ENCODE measurements at regions not wholly inside any gene's neighbourhood (a gene's known extent, or its start where the extent isn't known, plus 50 kb on each side); places are given as distances from the start of the nearest gene placed in this dataset.

GRCh38 chr18:64886995-64887394, 738.1 kb upstream of the LINC00305 start:
- H3F3A ChIP-seq (ENCODE audit: insufficient read depth, low read length, poor library complexity, severe bottlenecking): no peaks in the 10 kb centered on the region
- H3K9me3 ChIP-seq (ENCODE audit: low read length): no peaks in the 10 kb centered on the region

GRCh38 chr18:64882896-64883295, 734.0 kb upstream of the LINC00305 start:
- Histone ChIP-seq H3K4me3 (ENCODE audit: low read length) (no peak overlapping the region), H4K20me1 (ENCODE audit: insufficient read depth) (no peaks in the 10 kb centered on the region), H3K4me2 (ENCODE audit: low read length) (no peak overlapping the region), H3K9ac (ENCODE audit: low read length) (no peak overlapping the region), H3K9me2 (ENCODE audit: insufficient read depth, low read length) (no peaks in the 10 kb centered on the region), H3K9me3 (ENCODE audit: low read length) (no peaks in the 10 kb centered on the region), H3F3A (ENCODE audit: insufficient read depth, low read length, poor library complexity, severe bottlenecking) (no peaks in the 10 kb centered on the region), H2AFZ (ENCODE audit: low read depth, low read length) (no peak overlapping the region), H3K36me3 (ENCODE audit: insufficient read depth, low read length) (no peaks in the 10 kb centered on the region), H3K27me3 (ENCODE audit: insufficient read depth, low read depth, low read length) (no peaks in the 10 kb centered on the region), H3K27ac (ENCODE audit: low read length) (no peak overlapping the region), H3K79me2 (replicated peaks; ENCODE audit: insufficient read depth, low read length) (no peaks in the 10 kb centered on the region)
- TF ChIP-seq RAD21 (conservative IDR thresholded peaks at IDR 0.05): no peak
- no peak for TF ChIP-seq REST (IDR thresholded peaks at IDR 0.05; ENCODE audit: borderline replicate concordance)
- no peak for TF ChIP-seq EP300 (conservative IDR thresholded peaks at IDR 0.05; ENCODE audit: poor library complexity, severe bottlenecking)
- no peak for TF ChIP-seq MXI1 (conservative IDR thresholded peaks at IDR 0.05; ENCODE audit: poor library complexity, severe bottlenecking)
- TF ChIP-seq SMC3 (conservative IDR thresholded peaks at IDR 0.05; ENCODE audit: poor library complexity): no peak
- no peak for TF ChIP-seq POLR2AphosphoS5 (IDR thresholded peaks at IDR 0.05)
- TF ChIP-seq TAF1 (IDR thresholded peaks at IDR 0.05; ENCODE audit: low read depth): no peak
- TF ChIP-seq EZH2 (IDR thresholded peaks at IDR 0.05; ENCODE audit: borderline replicate concordance, insufficient read depth, low read length, poor library complexity, severe bottlenecking): no peak
- TF ChIP-seq CTCF (IDR thresholded peaks at IDR 0.05; ENCODE audit: poor library complexity, severe bottlenecking): no peak

More at GRCh38 chr18:64886995-64887394, 738.1 kb upstream of the LINC00305 start:
- Histone ChIP-seq H3K27ac (ENCODE audit: low read length) (no peak overlapping the region), H3K79me2 (replicated peaks; ENCODE audit: insufficient read depth, low read length) (no peaks in the 10 kb centered on the region), H3K4me3 (ENCODE audit: low read length) (no peak overlapping the region), H3K36me3 (ENCODE audit: insufficient read depth, low read length) (no peaks in the 10 kb centered on the region), H3K9ac (ENCODE audit: low read length) (no peak overlapping the region), H3K9me2 (ENCODE audit: insufficient read depth, low read length) (no peaks in the 10 kb centered on the region), H4K20me1 (ENCODE audit: insufficient read depth) (no peaks in the 10 kb centered on the region), H2AFZ (ENCODE audit: low read depth, low read length) (no peak overlapping the region), H3K4me2 (ENCODE audit: low read length) (no peak overlapping the region), H3K27me3 (ENCODE audit: insufficient read depth, low read depth, low read length) (no peaks in the 10 kb centered on the region)
- TF ChIP-seq REST (IDR thresholded peaks at IDR 0.05; ENCODE audit: borderline replicate concordance): no peak
- TF ChIP-seq EZH2 (IDR thresholded peaks at IDR 0.05; ENCODE audit: borderline replicate concordance, insufficient read depth, low read length, poor library complexity, severe bottlenecking): no peak
- no peak for TF ChIP-seq MXI1 (conservative IDR thresholded peaks at IDR 0.05; ENCODE audit: poor library complexity, severe bottlenecking)
- no peak for TF ChIP-seq EP300 (conservative IDR thresholded peaks at IDR 0.05; ENCODE audit: poor library complexity, severe bottlenecking)

All from neural cell (in vitro differentiated cells).